ENCODE measurements at regions not wholly inside any gene's neighbourhood (a gene's known extent, or its start where the extent isn't known, plus 50 kb on each side); places are given as distances from the start of the nearest gene placed in this dataset.

- Mint-ChIP-seq H3K27me3 (ENCODE audit: unreplicated experiment) (no peaks in the 10 kb centered on the region), H3K4me3 (ENCODE audit: unreplicated experiment) (no peak overlapping the region), H3K27ac (ENCODE audit: unreplicated experiment) (no peak overlapping the region), H3K36me3 (ENCODE audit: low read depth, unreplicated experiment) (no peaks in the 10 kb centered on the region), H3K9me3 (ENCODE audit: unreplicated experiment) (no peaks in the 10 kb centered on the region), H3K4me1 (ENCODE audit: unreplicated experiment) (no peaks in the 10 kb centered on the region)
- no peak for TF ChIP-seq CTCF (IDR thresholded peaks at IDR 0.05; ENCODE audit: unreplicated experiment)
- no peak for DNase-seq (ENCODE audit: low spot score)
These were observed 308.7 kb upstream of the FAM241A start for GRCh38 chr4:111836601-111837000.

GRCh38 chr4:111837761-111838160, 307.5 kb upstream of the FAM241A start:
- Mint-ChIP-seq H3K36me3 (ENCODE audit: low read depth, unreplicated experiment) (no peaks in the 10 kb centered on the region), H3K27me3 (ENCODE audit: unreplicated experiment) (no peaks in the 10 kb centered on the region), H3K9me3 (ENCODE audit: unreplicated experiment) (no peaks in the 10 kb centered on the region)

GRCh38 chr4:111838406-111838930, 306.8 kb upstream of the FAM241A start:
- no peak for TF ChIP-seq CTCF (IDR thresholded peaks at IDR 0.05; ENCODE audit: unreplicated experiment)
- Mint-ChIP-seq H3K27ac (ENCODE audit: unreplicated experiment) (no peak overlapping the region), H3K27me3 (ENCODE audit: unreplicated experiment) (no peaks in the 10 kb centered on the region), H3K4me3 (ENCODE audit: unreplicated experiment) (no peak overlapping the region), H3K9me3 (ENCODE audit: unreplicated experiment) (no peaks in the 10 kb centered on the region), H3K36me3 (ENCODE audit: low read depth, unreplicated experiment) (no peaks in the 10 kb centered on the region), H3K4me1 (ENCODE audit: unreplicated experiment) (no peaks in the 10 kb centered on the region)
- no peak for DNase-seq (ENCODE audit: low spot score)

More at GRCh38 chr4:111837761-111838160, 307.5 kb upstream of the FAM241A start:
- TF ChIP-seq CTCF (IDR thresholded peaks at IDR 0.05; ENCODE audit: unreplicated experiment), result no peak
- Mint-ChIP-seq H3K4me3 (ENCODE audit: unreplicated experiment) (no peak overlapping the region), H3K4me1 (ENCODE audit: unreplicated experiment) (no peaks in the 10 kb centered on the region), H3K27ac (ENCODE audit: unreplicated experiment) (no peak overlapping the region)
- no peak for DNase-seq (ENCODE audit: low spot score)

GRCh38 chr4:111839141-111839540, 306.1 kb upstream of the FAM241A start:
- no peak overlapping the region for H3K27ac Mint-ChIP-seq (ENCODE audit: unreplicated experiment)
- no peaks in the 10 kb centered on the region for H3K9me3 Mint-ChIP-seq (ENCODE audit: unreplicated experiment)
- no peak for DNase-seq (ENCODE audit: low spot score)
- no peaks in the 10 kb centered on the region for H3K4me1 Mint-ChIP-seq (ENCODE audit: unreplicated experiment)
- no peak overlapping the region for H3K4me3 Mint-ChIP-seq (ENCODE audit: unreplicated experiment)
- H3K27me3 Mint-ChIP-seq (ENCODE audit: unreplicated experiment), result no peaks in the 10 kb centered on the region
- H3K36me3 Mint-ChIP-seq (ENCODE audit: low read depth, unreplicated experiment), result no peaks in the 10 kb centered on the region
- TF ChIP-seq CTCF (IDR thresholded peaks at IDR 0.05; ENCODE audit: unreplicated experiment), result no peak

GRCh38 chr4:111842336-111842735, 302.9 kb upstream of the FAM241A start:
- Mint-ChIP-seq H3K4me3 (ENCODE audit: unreplicated experiment) (no peak overlapping the region), H3K4me1 (ENCODE audit: unreplicated experiment) (no peaks in the 10 kb centered on the region)
- TF ChIP-seq CTCF (IDR thresholded peaks at IDR 0.05; ENCODE audit: unreplicated experiment), result no peak

More at GRCh38 chr4:111842336-111842735, 302.9 kb upstream of the FAM241A start:
- H3K9me3 Mint-ChIP-seq (ENCODE audit: unreplicated experiment), result no peaks in the 10 kb centered on the region
- H3K27me3 Mint-ChIP-seq (ENCODE audit: unreplicated experiment), result no peaks in the 10 kb centered on the region
- no peak overlapping the region for H3K27ac Mint-ChIP-seq (ENCODE audit: unreplicated experiment)
- no peaks in the 10 kb centered on the region for H3K36me3 Mint-ChIP-seq (ENCODE audit: low read depth, unreplicated experiment)
- no peak for DNase-seq (ENCODE audit: low spot score)
